Testis (tissue), 2 donors: ENCODE measurements at regions not wholly inside any gene's neighbourhood (a gene's known extent, or its start where the extent isn't known, plus 50 kb on each side); places are given as distances from the start of the nearest gene placed in this dataset.

ENCODE experiments used
- DNase-seq: peaks from one replicate; pipeline ENCODE4 v3.0.0-alpha.2; 2019
- H3K27ac ChIP-seq, 2 donors: fragments of 200-600 bp; sonication (generic); one replicate each; pipeline ENCODE4 v1.5.1; 2019
- H3K27me3 ChIP-seq: fragments of 200-600 bp; sonication (generic); one replicate; pipeline ENCODE4 v1.5.1; 2019
- H3K36me3 ChIP-seq: fragments of 200-600 bp; sonication (generic); one replicate; pipeline ENCODE4 v1.5.1; 2017; ENCODE audit warnings: low read depth; ENCODE audit errors: missing control alignments
- H3K4me1 ChIP-seq: fragments of 200-600 bp; sonication (generic); one replicate; pipeline ENCODE4 v1.5.1; 2019
- H3K4me3 ChIP-seq, 2 donors: fragments of 200-600 bp; sonication (generic); one replicate each; pipeline ENCODE4 v1.5.1; 2017 to 2019
- H3K9me3 ChIP-seq: fragments of 200-600 bp; sonication (generic); one replicate; pipeline ENCODE4 v1.5.1; 2017
- POLR2A ChIP-seq: fragments of 450-650 bp; IDR thresholded peaks from one replicate; pipeline ENCODE4 v1.6.1; 2017; ENCODE audit warnings: antibody characterized with exemption, mild to moderate bottlenecking, moderate library complexity
- WGBS, 2 donors: methylation state at CpG; one replicate each; pipeline ENCODE4 v1.1.5; 2018; 5-methylcytosine and 5-hydroxymethylcytosine counted together
- intact Hi-C: fragments of 100-400 bp; cut with DNase I; formaldehyde crosslinking; loops from one replicate; pipeline ENCODE4 v1.15.1; 2023; ENCODE audit warnings: low total_unique reads
- TF ChIP-seq, protein P1 (sequence below), 3 experiments: fragments of 450-650 bp in 2 of 3; fragments of 200-600 bp in 1 of 3; sonication (generic) in 1 of 3; IDR thresholded peaks; one replicate each; pipeline ENCODE4 v1.5.1; 2016 to 2019; ENCODE audit warnings: antibody characterized with exemption in 3 of 3, mild to moderate bottlenecking in 2 of 3, moderate library complexity in 1 of 3

DNA sequence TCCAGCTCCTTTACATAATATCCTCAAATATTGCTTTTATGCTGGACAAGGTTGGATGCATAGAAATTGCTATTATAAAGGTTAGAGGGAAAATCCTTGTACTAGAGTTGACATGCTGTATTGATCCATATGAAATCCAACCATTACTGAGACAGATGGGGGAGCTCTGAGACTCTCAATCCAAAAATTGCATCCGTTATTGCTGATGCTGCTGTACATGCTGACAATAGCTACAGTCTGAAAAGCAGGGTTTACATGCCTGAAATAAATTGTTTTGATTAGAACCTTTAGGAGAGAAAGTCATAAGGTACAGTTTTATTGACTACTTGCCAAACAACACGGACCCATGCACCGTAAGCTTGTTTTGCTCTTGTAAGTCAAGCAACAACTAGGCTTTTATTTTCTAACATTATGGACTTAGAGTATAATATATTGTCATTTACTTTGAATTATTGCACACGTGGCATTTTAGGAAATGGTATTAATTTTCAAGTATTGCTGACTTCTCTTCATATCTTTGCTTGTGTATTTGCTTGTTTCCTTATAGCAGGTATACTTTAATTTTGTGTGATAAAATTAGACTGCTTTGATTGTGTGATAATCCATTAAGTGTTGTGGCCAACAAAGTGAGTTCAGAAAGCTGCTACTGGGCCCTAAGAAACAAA lies 1365.2 kb downstream of the STIM2 start:
- no peaks in the 10 kb centered on the region for H3K36me3 ChIP-seq
- H3K27me3 ChIP-seq, result no peaks in the 10 kb centered on the region
- intact Hi-C loops, result no loop called here
- H3K9me3 ChIP-seq, result no peaks in the 10 kb centered on the region
- 53 to 54% methylated on average over 4 of the region's 4 CpGs for WGBS, 2 donors
- no peaks in the 10 kb centered on the region for H3K4me1 ChIP-seq
- DNase-seq, result no peak
- H3K4me3 ChIP-seq, result no peak overlapping the region
- no peak for TF ChIP-seq POLR2A
- TF ChIP-seq, protein P1, sequence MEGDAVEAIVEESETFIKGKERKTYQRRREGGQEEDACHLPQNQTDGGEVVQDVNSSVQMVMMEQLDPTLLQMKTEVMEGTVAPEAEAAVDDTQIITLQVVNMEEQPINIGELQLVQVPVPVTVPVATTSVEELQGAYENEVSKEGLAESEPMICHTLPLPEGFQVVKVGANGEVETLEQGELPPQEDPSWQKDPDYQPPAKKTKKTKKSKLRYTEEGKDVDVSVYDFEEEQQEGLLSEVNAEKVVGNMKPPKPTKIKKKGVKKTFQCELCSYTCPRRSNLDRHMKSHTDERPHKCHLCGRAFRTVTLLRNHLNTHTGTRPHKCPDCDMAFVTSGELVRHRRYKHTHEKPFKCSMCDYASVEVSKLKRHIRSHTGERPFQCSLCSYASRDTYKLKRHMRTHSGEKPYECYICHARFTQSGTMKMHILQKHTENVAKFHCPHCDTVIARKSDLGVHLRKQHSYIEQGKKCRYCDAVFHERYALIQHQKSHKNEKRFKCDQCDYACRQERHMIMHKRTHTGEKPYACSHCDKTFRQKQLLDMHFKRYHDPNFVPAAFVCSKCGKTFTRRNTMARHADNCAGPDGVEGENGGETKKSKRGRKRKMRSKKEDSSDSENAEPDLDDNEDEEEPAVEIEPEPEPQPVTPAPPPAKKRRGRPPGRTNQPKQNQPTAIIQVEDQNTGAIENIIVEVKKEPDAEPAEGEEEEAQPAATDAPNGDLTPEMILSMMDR (IDR thresholded peaks at IDR 0.05), result no peak
- H3K27ac ChIP-seq, result no peak overlapping the region

DNA sequence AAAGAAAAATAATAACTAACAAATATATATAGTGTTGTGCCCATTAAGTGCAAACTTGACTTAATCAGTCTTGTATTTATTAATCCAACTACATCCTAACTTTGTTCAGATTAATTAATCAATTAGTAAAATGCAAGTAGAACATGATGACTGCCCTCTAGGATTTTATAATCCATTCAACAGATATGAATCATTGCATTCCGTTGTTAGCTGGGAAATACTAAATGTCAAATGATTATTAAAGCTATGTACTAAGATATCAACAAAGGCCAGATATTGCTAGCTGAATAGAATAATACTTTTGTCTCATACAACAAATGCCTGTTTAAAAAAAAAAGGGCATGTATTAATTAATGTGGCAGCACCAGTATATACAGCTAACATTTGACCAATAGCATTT lies 1366.3 kb downstream of the STIM2 start:
- no peaks in the 10 kb centered on the region for H3K27me3 ChIP-seq
- TF ChIP-seq, protein P1 (IDR thresholded peaks at IDR 0.05), result no peak
- no peak for TF ChIP-seq POLR2A
- H3K4me1 ChIP-seq, result no peaks in the 10 kb centered on the region
- WGBS, 2 donors, result 38 to 57% methylated on average over 1 of the region's 1 CpG
- H3K27ac ChIP-seq, result no peak overlapping the region
- H3K9me3 ChIP-seq, result no peaks in the 10 kb centered on the region
- DNase-seq, result no peak
- H3K4me3 ChIP-seq, result no peak overlapping the region
- H3K36me3 ChIP-seq, result no peaks in the 10 kb centered on the region
- intact Hi-C loops, result no loop called here

DNA sequence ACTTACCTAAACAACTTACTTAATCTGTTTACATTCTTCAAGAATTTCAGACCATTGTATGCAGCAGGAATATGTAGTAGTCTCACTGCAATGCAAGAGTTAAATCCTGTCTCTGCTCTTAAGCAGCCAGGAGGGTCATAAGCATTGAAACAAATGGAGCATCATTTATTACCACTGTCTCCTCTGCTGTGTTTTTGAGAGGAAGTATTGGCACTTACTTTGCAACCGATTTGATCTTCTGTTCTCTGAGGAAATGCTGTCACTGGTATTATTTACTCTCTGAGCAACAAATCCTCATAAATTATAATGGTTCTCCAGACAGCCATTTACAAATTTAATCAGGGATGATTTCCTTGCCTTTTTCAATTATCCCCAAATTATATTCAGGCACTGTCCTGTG lies 1367.1 kb downstream of the STIM2 start:
- H3K27me3 ChIP-seq, result no peaks in the 10 kb centered on the region
- no peak overlapping the region for H3K27ac ChIP-seq
- no peaks in the 10 kb centered on the region for H3K36me3 ChIP-seq
- TF ChIP-seq, protein P1 (IDR thresholded peaks at IDR 0.05), result no peak
- no peak for TF ChIP-seq POLR2A
- no peak overlapping the region for H3K4me3 ChIP-seq
- no peak for DNase-seq
- H3K9me3 ChIP-seq, result no peaks in the 10 kb centered on the region
- WGBS, 2 donors, result 46 to 57% methylated on average over 1 of the region's 1 CpG
- no peaks in the 10 kb centered on the region for H3K4me1 ChIP-seq
- intact Hi-C loops, result no loop called here

DNA sequence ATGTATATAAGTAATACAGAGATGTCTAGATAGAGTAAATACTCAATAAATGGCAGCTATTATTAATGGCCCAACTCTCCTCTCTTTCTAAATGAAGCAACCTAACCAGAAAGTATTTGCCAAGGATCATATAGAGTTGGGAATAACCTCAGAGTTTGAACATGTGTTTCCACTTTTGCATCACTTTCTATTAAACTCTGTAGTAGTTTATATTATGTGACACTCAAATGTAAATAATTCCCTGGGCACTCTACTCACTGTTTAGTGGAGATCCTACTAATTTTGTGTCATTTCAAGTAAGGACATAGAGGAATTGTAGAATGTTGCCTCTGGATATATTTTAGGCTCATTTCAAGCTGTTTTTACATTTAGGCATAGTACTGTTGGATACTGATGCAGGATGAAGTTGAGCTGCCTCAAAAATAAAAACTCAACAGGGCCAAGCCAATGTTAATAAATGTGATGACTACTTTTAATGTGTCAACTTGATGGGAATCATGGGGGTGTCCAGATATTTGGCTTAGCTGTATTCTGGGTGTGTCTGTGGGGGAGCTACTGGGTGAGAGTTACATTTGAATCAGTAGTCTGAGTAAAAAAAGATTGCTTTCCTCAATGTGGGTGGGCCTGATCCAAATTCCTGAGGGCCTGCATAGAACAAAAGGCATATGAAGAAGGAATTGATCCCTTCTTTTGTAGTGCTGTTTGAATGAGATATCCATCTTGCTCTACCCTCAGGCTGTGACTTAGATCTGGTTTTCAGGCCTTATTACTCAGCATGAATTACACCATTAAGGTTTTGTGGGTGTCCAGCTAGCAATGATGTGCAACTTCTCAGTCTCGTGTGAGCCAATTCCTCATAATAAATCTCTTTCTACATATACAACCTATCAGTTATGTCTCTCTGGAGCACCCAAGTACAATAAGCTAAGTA lies 1368.2 kb downstream of the STIM2 start:
- no peak for TF ChIP-seq POLR2A
- TF ChIP-seq, protein P1 (IDR thresholded peaks at IDR 0.05), result no peak
- WGBS, 2 donors, result 76 to 92% methylated on average over 1 of the region's 1 CpG
- Histone ChIP-seq H3K27ac (no peak overlapping the region), H3K4me3 (no peak overlapping the region), H3K9me3 (no peaks in the 10 kb centered on the region), H3K27me3 (no peaks in the 10 kb centered on the region), H3K36me3 (no peaks in the 10 kb centered on the region), H3K4me1 (no peaks in the 10 kb centered on the region)
- no peak for DNase-seq
- intact Hi-C loops, result no loop called here
